Tibial nerve (tissue), 4 donors: ENCODE measurements at regions not wholly inside any gene's neighbourhood (a gene's known extent, or its start where the extent isn't known, plus 50 kb on each side); places are given as distances from the start of the nearest gene placed in this dataset.

ENCODE experiments used
- DNase-seq, 2 donors: peaks; one replicate each; pipeline ENCODE4 v3.0.0-alpha.2; 2019; ENCODE audit warnings: low spot score in 2 of 2
- H3K27ac ChIP-seq, 4 donors: fragments of 200-600 bp; sonication (generic) in 3 of 4; one replicate each; pipeline ENCODE4 v1.5.1; 2017 to 2019; ENCODE audit warnings: mild to moderate bottlenecking in 1 of 4
- H3K27me3 ChIP-seq, 2 donors: fragments of 200-600 bp; sonication (generic) in 1 of 2; one replicate each; pipeline versions ENCODE4 v1.5.1 to v1.6.0; 2017 to 2019
- H3K36me3 ChIP-seq, 3 donors: fragments of 200-600 bp; sonication (generic); one replicate each; pipeline ENCODE4 v1.5.1; 2018 to 2019
- H3K4me1 ChIP-seq, 4 donors: fragments of 200-600 bp; sonication (generic) in 3 of 4; one replicate each; pipeline ENCODE4 v1.5.1; 2017 to 2019
- H3K4me3 ChIP-seq, 4 donors: fragments of 200-600 bp; sonication (generic) in 3 of 4; one replicate each; pipeline ENCODE4 v1.5.1; 2017 to 2019; ENCODE audit warnings: mild to moderate bottlenecking in 1 of 4, moderate library complexity in 1 of 4
- H3K9me3 ChIP-seq, 4 donors: fragments of 200-600 bp; sonication (generic) in 3 of 4; one replicate each; pipeline ENCODE4 v1.5.1; 2017 to 2019
- CTCF ChIP-seq, 5 experiments: fragments of 200-600 bp in 3 of 5; fragments of 450-650 bp in 2 of 5; sonication (generic) in 3 of 5; IDR thresholded peaks; one replicate each; pipeline ENCODE4 v1.5.1; 2016 to 2019; ENCODE audit warnings: antibody characterized with exemption in 5 of 5, mild to moderate bottlenecking in 3 of 5, moderate library complexity in 2 of 5
- EP300 ChIP-seq, 2 donors: sonication (generic); formaldehyde crosslinking; IDR thresholded peaks; one replicate each; pipeline ENCODE4 v1.6.1; 2017; ENCODE audit warnings: antibody characterized with exemption in 2 of 2, mild to moderate bottlenecking in 1 of 2
- POLR2A ChIP-seq, 2 donors: fragments of 450-650 bp; IDR thresholded peaks; one replicate each; pipeline ENCODE4 v1.6.1; 2017; ENCODE audit warnings: antibody characterized with exemption in 2 of 2, mild to moderate bottlenecking in 2 of 2, moderate library complexity in 2 of 2
- WGBS, 2 donors: methylation state at CpG; one replicate each; pipeline ENCODE4 v1.1.5; 2018; 5-methylcytosine and 5-hydroxymethylcytosine counted together

DNA sequence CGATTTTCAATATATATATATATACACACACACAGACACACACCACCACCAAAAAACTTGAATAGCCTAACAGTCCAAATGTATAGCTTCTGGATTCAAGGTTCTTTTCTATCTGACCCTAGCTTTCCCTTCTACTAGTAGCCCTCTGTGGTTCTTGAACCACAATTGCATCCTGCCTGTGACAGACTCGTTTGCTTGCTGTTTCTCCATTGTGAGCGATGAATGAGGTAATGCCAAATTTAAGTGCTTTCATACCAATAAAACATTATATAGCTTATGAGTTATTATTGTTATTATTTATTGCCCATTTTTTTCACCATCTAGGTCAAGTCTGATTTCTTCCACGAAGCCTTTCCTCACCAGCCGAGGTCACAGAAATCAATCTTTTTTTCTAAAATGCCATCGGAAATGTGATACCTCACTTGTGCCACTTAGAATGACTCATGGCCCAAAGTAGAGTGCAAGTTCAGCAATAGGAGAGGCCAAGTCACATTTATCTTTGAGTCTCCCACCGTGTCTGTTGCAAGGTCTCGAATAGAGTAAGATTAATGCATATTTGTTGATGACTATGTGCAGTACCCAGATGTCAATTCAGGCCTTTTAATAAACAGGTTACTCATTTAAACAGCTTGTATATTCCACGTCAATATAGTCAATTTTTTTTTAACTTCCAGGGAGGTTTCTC, 1015.8 kb upstream of the SEL1L start:
- no peak overlapping the region for H3K27ac ChIP-seq
- H3K4me3 ChIP-seq = no peak overlapping the region
- no peaks in the 10 kb centered on the region for H3K36me3 ChIP-seq
- no peaks in the 10 kb centered on the region for H3K9me3 ChIP-seq
- 84 to 86% methylated on average over 9 of the region's 9 CpGs for WGBS, 2 donors
- DNase-seq = no peak
- no peaks in the 10 kb centered on the region for H3K4me1 ChIP-seq
- TF ChIP-seq POLR2A (IDR thresholded peaks at IDR 0.05) = no peak
- no peak for TF ChIP-seq EP300 (IDR thresholded peaks at IDR 0.05)
- no peaks in the 10 kb centered on the region for H3K27me3 ChIP-seq

DNA sequence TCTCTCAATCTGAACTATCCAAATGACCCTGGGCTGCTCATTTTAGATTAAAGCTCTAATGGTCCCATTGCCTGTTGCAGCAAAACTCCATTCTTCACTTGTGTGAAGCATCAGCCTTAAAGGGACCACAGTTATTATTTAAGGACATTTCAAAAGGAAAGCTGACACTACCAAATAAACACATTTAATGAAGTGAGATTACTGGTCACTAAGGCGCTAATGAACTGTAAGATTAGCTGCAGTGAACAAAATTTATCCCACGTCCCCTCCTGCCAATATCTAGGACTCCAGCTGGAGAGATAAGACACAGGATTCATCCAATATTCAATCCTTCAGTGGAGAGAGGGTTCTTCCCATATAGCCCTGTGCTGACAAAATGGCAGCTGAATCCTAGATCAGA, 1029.2 kb upstream of the SEL1L start:
- Histone ChIP-seq H3K27ac (no peak overlapping the region), H3K27me3 (no peaks in the 10 kb centered on the region), H3K9me3 (no peaks in the 10 kb centered on the region), H3K4me3 (no peak overlapping the region), H3K36me3 (no peaks in the 10 kb centered on the region), H3K4me1 (peaks cover 0 to 6% (median under 1%) of the 10 kb centered on the region in 4 donors)
- 86 to 91% methylated on average over 2 of the region's 2 CpGs for WGBS, 2 donors
- TF ChIP-seq CTCF (IDR thresholded peaks at IDR 0.05) (no peak), POLR2A (IDR thresholded peaks at IDR 0.05) (no peak)
- no peak for DNase-seq

GRCh38 chr14:82565825-82566224, 1032.2 kb upstream of the SEL1L start:
- peak overlapping the region in 1 of 4 donors; percentile 31 for H3K27ac ChIP-seq
- no peak for TF ChIP-seq EP300 (IDR thresholded peaks at IDR 0.05)
- TF ChIP-seq CTCF (IDR thresholded peaks at IDR 0.05) = no peak
- no peak for TF ChIP-seq POLR2A (IDR thresholded peaks at IDR 0.05)
- H3K4me1 ChIP-seq = peaks cover 0 to 11% (median 3%) of the 10 kb centered on the region in 4 donors
- H3K27me3 ChIP-seq = no peaks in the 10 kb centered on the region
- WGBS, 2 donors = 79 to 97% methylated on average over 1 of the region's 1 CpG
- H3K9me3 ChIP-seq = no peaks in the 10 kb centered on the region
- no peak overlapping the region for H3K4me3 ChIP-seq
- DNase-seq = no peak
- H3K36me3 ChIP-seq = no peaks in the 10 kb centered on the region

GRCh38 chr14:82587226-82587625, 1053.6 kb upstream of the SEL1L start:
- H3K4me3 ChIP-seq = no peak overlapping the region
- H3K4me1 ChIP-seq = no peaks in the 10 kb centered on the region
- no peak for TF ChIP-seq POLR2A (IDR thresholded peaks at IDR 0.05)
- TF ChIP-seq CTCF (IDR thresholded peaks at IDR 0.05) = no peak
- no peak for TF ChIP-seq EP300 (IDR thresholded peaks at IDR 0.05)
- H3K27me3 ChIP-seq = no peaks in the 10 kb centered on the region
- 38 to 39% methylated on average over 3 of the region's 3 CpGs for WGBS, 2 donors
- H3K27ac ChIP-seq = no peak overlapping the region
- no peaks in the 10 kb centered on the region for H3K9me3 ChIP-seq
- H3K36me3 ChIP-seq = no peaks in the 10 kb centered on the region
- DNase-seq = no peak

DNA sequence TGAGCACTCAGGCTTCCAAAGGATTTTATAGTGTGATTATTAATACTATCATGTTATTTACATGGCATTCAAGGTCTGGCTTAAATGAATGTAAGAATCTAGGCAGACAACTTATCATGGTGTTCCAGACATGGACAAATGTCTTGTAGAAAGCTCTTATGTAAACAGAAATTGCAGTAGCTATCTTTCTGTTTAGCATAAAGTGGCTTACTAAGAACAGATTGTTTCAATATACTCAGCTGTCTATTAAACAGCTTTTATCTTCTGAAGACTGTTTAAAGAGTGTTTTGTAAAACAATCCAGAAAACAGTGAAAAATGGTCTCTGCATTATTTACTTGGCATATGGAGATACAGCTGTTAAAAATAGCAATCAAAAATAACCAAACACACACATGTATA, 1061.8 kb upstream of the SEL1L start:
- no peak for DNase-seq
- peaks cover 0 to 9% (median 0%) of the 10 kb centered on the region in 4 donors for H3K9me3 ChIP-seq
- no peaks in the 10 kb centered on the region for H3K36me3 ChIP-seq
- no peaks in the 10 kb centered on the region for H3K4me1 ChIP-seq
- no peak overlapping the region for H3K4me3 ChIP-seq
- TF ChIP-seq CTCF (IDR thresholded peaks at IDR 0.05) (no peak), POLR2A (IDR thresholded peaks at IDR 0.05) (no peak), EP300 (IDR thresholded peaks at IDR 0.05) (no peak)
- no peak overlapping the region for H3K27ac ChIP-seq
- H3K27me3 ChIP-seq = no peaks in the 10 kb centered on the region

DNA sequence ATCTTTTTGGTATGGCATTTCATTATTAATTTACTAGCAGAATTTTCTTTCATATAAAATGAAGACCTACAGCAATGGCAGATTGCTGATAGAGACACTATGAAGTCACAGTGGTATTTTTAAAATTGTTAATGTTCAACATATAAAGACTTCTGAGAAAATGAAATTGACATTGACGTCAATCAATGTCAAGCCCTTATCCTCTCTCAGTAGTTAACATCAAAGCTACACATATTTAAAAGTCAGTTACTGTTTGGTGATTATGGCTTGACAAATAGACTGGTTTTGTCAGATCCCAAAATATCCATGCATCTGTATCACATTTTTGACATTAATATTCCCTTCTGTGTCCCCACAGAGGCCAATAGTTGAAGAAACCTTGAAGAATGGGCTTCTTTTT, 1069.1 kb upstream of the SEL1L start:
- H3K4me1 ChIP-seq = no peaks in the 10 kb centered on the region
- H3K36me3 ChIP-seq = no peaks in the 10 kb centered on the region
- no peak for DNase-seq
- H3K9me3 ChIP-seq = peaks cover 0 to 15% (median 0%) of the 10 kb centered on the region in 4 donors
- H3K27me3 ChIP-seq = no peaks in the 10 kb centered on the region
- no peak overlapping the region for H3K4me3 ChIP-seq
- WGBS, 2 donors = 93 to 96% methylated on average over 1 of the region's 1 CpG
- H3K27ac ChIP-seq = no peak overlapping the region
- TF ChIP-seq EP300 (IDR thresholded peaks at IDR 0.05) = no peak
- TF ChIP-seq CTCF (IDR thresholded peaks at IDR 0.05) = no peak
- no peak for TF ChIP-seq POLR2A (IDR thresholded peaks at IDR 0.05)
